ENCODE measurements at regions not wholly inside any gene's neighbourhood (a gene's known extent, or its start where the extent isn't known, plus 50 kb on each side); places are given as distances from the start of the nearest gene placed in this dataset.

DNA sequence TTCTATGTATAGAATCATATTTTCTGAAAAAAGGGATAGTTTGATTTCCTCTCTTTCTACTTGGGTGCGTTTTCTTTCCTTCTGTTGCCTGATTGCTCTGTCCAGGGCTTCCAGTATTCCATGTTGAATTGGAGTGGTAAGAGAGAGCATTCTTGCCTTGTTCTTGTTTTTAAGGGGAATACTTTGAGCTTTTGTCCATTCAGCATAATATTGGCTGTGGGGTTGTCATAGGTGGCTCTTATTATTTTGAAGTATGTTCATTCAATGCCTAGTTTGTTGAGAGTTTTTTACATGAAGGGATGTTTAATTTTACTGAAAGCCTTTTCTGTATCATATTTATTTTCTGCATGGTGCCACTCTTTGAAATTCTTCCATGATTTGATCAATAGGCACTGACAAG, 173.5 kb upstream of the IRS2 start:
- Mint-ChIP-seq H3K27ac (no peak overlapping the region), H3K4me3 (ENCODE audit: low read depth) (no peak overlapping the region), H3K36me3 (ENCODE audit: insufficient read depth) (no peaks in the 10 kb centered on the region), H3K4me1 (ENCODE audit: low read depth) (peaks cover 2% of the 10 kb centered on the region), H3K9me3 (ENCODE audit: low read depth) (peaks cover 19% of the 10 kb centered on the region), H3K27me3 (peaks cover 8% of the 10 kb centered on the region)
- TF ChIP-seq, protein P1, sequence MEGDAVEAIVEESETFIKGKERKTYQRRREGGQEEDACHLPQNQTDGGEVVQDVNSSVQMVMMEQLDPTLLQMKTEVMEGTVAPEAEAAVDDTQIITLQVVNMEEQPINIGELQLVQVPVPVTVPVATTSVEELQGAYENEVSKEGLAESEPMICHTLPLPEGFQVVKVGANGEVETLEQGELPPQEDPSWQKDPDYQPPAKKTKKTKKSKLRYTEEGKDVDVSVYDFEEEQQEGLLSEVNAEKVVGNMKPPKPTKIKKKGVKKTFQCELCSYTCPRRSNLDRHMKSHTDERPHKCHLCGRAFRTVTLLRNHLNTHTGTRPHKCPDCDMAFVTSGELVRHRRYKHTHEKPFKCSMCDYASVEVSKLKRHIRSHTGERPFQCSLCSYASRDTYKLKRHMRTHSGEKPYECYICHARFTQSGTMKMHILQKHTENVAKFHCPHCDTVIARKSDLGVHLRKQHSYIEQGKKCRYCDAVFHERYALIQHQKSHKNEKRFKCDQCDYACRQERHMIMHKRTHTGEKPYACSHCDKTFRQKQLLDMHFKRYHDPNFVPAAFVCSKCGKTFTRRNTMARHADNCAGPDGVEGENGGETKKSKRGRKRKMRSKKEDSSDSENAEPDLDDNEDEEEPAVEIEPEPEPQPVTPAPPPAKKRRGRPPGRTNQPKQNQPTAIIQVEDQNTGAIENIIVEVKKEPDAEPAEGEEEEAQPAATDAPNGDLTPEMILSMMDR (IDR thresholded peaks at IDR 0.05; ENCODE audit: unreplicated experiment), result no peak
- DNase-seq (ENCODE audit: low spot score, unreplicated experiment), result no peak

DNA sequence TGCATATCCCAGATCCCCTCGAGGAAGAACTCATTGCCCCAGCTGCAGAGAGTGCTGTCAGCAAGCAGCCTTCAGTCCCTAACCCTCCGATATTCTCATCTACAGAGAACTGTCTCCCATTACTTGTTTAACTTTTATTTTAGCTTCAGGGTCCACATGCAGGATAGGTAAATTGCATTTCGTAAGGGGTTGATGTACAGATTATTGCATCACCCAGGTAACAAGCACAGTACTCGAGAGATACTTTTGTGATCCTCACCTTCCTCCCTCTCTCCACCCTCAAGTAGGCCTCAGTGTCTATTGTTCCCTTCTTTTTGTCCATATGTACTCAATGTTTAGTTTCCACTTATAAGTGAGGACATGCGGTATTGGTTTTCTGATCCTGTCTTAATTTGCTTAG, 171.5 kb upstream of the IRS2 start:
- TF ChIP-seq, protein P1 (IDR thresholded peaks at IDR 0.05; ENCODE audit: unreplicated experiment), result no peak
- peaks cover 1% of the 10 kb centered on the region for H3K27me3 Mint-ChIP-seq
- no peaks in the 10 kb centered on the region for H3K36me3 Mint-ChIP-seq (ENCODE audit: insufficient read depth)
- peaks cover 2% of the 10 kb centered on the region for H3K4me1 Mint-ChIP-seq (ENCODE audit: low read depth)
- no peak overlapping the region for H3K4me3 Mint-ChIP-seq (ENCODE audit: low read depth)
- peaks cover 19% of the 10 kb centered on the region for H3K9me3 Mint-ChIP-seq (ENCODE audit: low read depth)
- no peak overlapping the region for H3K27ac Mint-ChIP-seq
- DNase-seq (ENCODE audit: low spot score, unreplicated experiment), result no peak

DNA sequence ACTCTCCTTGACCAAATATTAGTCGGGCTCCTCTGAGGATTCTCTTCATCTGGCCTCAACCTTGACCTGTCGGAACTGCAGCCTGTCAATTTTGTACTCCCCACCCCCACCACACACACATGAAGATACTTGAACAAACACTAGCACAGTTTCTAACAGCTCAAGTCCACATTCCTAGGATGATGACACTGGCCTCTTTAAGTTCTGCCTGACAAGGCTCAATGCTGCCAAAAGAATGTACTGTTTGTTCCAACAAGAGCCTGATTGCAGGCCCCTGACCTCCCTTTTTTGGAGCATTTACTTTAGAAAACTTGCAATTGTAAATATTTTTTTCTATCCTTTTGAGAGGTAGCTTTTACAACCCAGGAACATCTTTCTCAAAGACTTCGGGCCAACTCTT, 169.2 kb upstream of the IRS2 start:
- H3K36me3 Mint-ChIP-seq (ENCODE audit: insufficient read depth), result no peaks in the 10 kb centered on the region
- TF ChIP-seq, protein P1 (IDR thresholded peaks at IDR 0.05; ENCODE audit: unreplicated experiment), result no peak
- peaks cover 19% of the 10 kb centered on the region for H3K9me3 Mint-ChIP-seq (ENCODE audit: low read depth)
- no peaks in the 10 kb centered on the region for H3K27me3 Mint-ChIP-seq
- H3K4me3 Mint-ChIP-seq (ENCODE audit: low read depth), result no peak overlapping the region
- DNase-seq (ENCODE audit: low spot score, unreplicated experiment), result no peak
- peaks cover 2% of the 10 kb centered on the region for H3K4me1 Mint-ChIP-seq (ENCODE audit: low read depth)
- H3K27ac Mint-ChIP-seq, result no peak overlapping the region

DNA sequence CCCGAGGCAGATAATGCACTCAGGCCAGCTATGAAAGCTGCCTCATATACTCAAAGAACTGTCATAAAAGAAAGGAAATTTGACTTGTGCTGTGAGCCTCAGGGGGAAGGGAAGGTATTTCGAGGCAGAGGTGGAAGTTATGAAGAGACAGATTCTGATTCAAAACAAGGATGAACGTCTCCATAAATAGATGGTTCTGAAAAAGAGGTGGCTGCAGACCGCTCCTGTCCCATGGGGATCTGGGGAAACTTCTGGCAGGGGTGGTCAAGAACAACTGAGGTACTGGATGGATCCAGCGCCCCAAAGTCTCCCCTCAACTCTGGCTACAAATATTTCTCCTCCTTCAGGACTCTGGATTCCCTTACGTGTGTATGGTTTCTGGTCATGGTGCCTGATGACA, 168.1 kb upstream of the IRS2 start:
- no peak overlapping the region for H3K27ac Mint-ChIP-seq
- H3K27me3 Mint-ChIP-seq, result no peaks in the 10 kb centered on the region
- no peak overlapping the region for H3K4me3 Mint-ChIP-seq (ENCODE audit: low read depth)
- TF ChIP-seq, protein P1 (IDR thresholded peaks at IDR 0.05; ENCODE audit: unreplicated experiment), result no peak
- peaks cover 16% of the 10 kb centered on the region for H3K9me3 Mint-ChIP-seq (ENCODE audit: low read depth)
- H3K4me1 Mint-ChIP-seq (ENCODE audit: low read depth), result peaks cover 2% of the 10 kb centered on the region
- no peaks in the 10 kb centered on the region for H3K36me3 Mint-ChIP-seq (ENCODE audit: insufficient read depth)
- no peak for DNase-seq (ENCODE audit: low spot score, unreplicated experiment)

DNA sequence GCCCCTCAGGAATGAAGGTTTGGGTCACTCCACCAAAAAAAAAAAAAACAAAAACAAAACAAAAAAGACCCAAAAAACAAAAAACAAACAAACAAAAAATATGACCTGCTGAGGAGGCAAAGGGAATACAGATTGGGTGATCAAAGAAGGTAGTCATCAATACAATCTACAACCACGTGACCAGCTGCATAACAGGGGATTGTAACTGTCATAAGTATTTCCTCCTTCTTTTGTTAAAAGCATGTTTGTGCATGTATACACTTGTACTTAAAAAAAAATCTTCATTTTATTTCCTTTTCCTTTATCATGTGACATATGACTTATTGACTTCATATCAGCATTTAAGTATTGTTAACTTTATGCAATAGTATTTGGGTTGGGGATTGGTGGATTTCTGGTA, 165.1 kb upstream of the IRS2 start:
- Mint-ChIP-seq H3K27ac (no peak overlapping the region), H3K4me3 (ENCODE audit: low read depth) (no peak overlapping the region), H3K27me3 (no peaks in the 10 kb centered on the region), H3K4me1 (ENCODE audit: low read depth) (peaks cover 2% of the 10 kb centered on the region), H3K9me3 (ENCODE audit: low read depth) (no peaks in the 10 kb centered on the region), H3K36me3 (ENCODE audit: insufficient read depth) (no peaks in the 10 kb centered on the region)
- TF ChIP-seq, protein P1 (IDR thresholded peaks at IDR 0.05; ENCODE audit: unreplicated experiment), result no peak
- DNase-seq (ENCODE audit: low spot score, unreplicated experiment), result no peak

Data from progenitor cell of endocrine pancreas (in vitro differentiated cells).